ENCODE measurements at regions not wholly inside any gene's neighbourhood (a gene's known extent, or its start where the extent isn't known, plus 50 kb on each side); places are given as distances from the start of the nearest gene placed in this dataset.

GRCh38 chr1:14392859-14393365, 205.6 kb upstream of the KAZN start:
- TF ChIP-seq POLR2AphosphoS5 (IDR thresholded peaks at IDR 0.05) = no peak
- no peaks in the 10 kb centered on the region for H3K36me3 ChIP-seq
- intact Hi-C loops (cut with DNase I; ENCODE audit: low total_unique reads) = no loop called here
- in situ Hi-C loops (cut with MboI; ENCODE audit: low pct_ligation_motif_present in 1 of 4, low pct_unique_long_range_greater_than_20kb in 1 of 4, low sequenced_read_pairs in 3 of 4) = no loop called here
- 67 to 68% methylated on average over 2 to 5 of the region's 5 CpGs for WGBS, 2 donors (ENCODE audit: low coverage in 1 of 2)
- H3K4me3 ChIP-seq = no peak overlapping the region
- H3K27ac ChIP-seq = no peak overlapping the region
- peaks cover 0 to 4% of the 10 kb centered on the region in 2 donors for H3K9me3 ChIP-seq
- DNase-seq = no peak
- H3K4me1 ChIP-seq = no peaks in the 10 kb centered on the region
- no peaks in the 10 kb centered on the region for H3K27me3 ChIP-seq

- no peak overlapping the region for H3K4me3 ChIP-seq
- H3K4me1 ChIP-seq = no peaks in the 10 kb centered on the region
- H3K9me3 ChIP-seq = no peaks in the 10 kb centered on the region
- no peak overlapping the region for H3K27ac ChIP-seq
- no peaks in the 10 kb centered on the region for H3K36me3 ChIP-seq
- intact Hi-C loops (cut with DNase I; ENCODE audit: low total_unique reads) = no loop called here
- no peaks in the 10 kb centered on the region for H3K27me3 ChIP-seq
- no peak for DNase-seq
- WGBS, 2 donors (ENCODE audit: low coverage in 1 of 2) = 88% methylated on average over 5 of the region's 5 CpGs; no CpG with 5 or more reads in 1 of the 2 donors
- TF ChIP-seq POLR2AphosphoS5 (IDR thresholded peaks at IDR 0.05) = no peak
- no peak for TF ChIP-seq EP300 (IDR thresholded peaks at IDR 0.05; ENCODE audit: low read depth)
- TF ChIP-seq POLR2A (IDR thresholded peaks at IDR 0.05) = no peak
- no peak for TF ChIP-seq CTCF (IDR thresholded peaks at IDR 0.05)
- in situ Hi-C loops (cut with MboI; ENCODE audit: low pct_ligation_motif_present in 1 of 4, low pct_unique_long_range_greater_than_20kb in 1 of 4, low sequenced_read_pairs in 3 of 4) = no loop called here
These were observed 202.4 kb upstream of the KAZN start for GRCh38 chr1:14396100-14396499.

- TF ChIP-seq CTCF (IDR thresholded peaks at IDR 0.05) = no peak
- TF ChIP-seq POLR2A (IDR thresholded peaks at IDR 0.05) = no peak
- TF ChIP-seq POLR2AphosphoS5 (IDR thresholded peaks at IDR 0.05) = no peak
- no peak for TF ChIP-seq EP300 (IDR thresholded peaks at IDR 0.05; ENCODE audit: low read depth)
- intact Hi-C loops (cut with DNase I; ENCODE audit: low total_unique reads) = no loop called here
- Histone ChIP-seq H3K27ac (peak overlapping the region in 1 of 4 donors; percentile 20), H3K27me3 (no peaks in the 10 kb centered on the region), H3K4me3 (no peak overlapping the region), H3K9me3 (no peaks in the 10 kb centered on the region), H3K4me1 (peaks cover 0 to 6% (median 0%) of the 10 kb centered on the region in 4 donors), H3K36me3 (no peaks in the 10 kb centered on the region)
- in situ Hi-C loops (cut with MboI; ENCODE audit: low pct_ligation_motif_present in 1 of 4, low pct_unique_long_range_greater_than_20kb in 1 of 4, low sequenced_read_pairs in 3 of 4) = no loop called here
- 54 to 59% methylated on average over 9 to 13 of the region's 13 CpGs for WGBS, 2 donors (ENCODE audit: low coverage in 1 of 2)
- peak; percentile 58 for DNase-seq
These were observed 194.4 kb upstream of the KAZN start for GRCh38 chr1:14403961-14404645.

- TF ChIP-seq EP300 (IDR thresholded peaks at IDR 0.05; ENCODE audit: low read depth) (no peak), POLR2A (IDR thresholded peaks at IDR 0.05) (no peak)
- no peak for DNase-seq
- H3K4me3 ChIP-seq = no peak overlapping the region
- H3K27ac ChIP-seq = no peak overlapping the region
- no peaks in the 10 kb centered on the region for H3K9me3 ChIP-seq
- peaks cover 0 to 6% (median 0%) of the 10 kb centered on the region in 4 donors for H3K4me1 ChIP-seq
- H3K36me3 ChIP-seq = no peaks in the 10 kb centered on the region
- WGBS, 2 donors (ENCODE audit: low coverage in 1 of 2) = 39 to 44% methylated on average over 1 of the region's 1 CpG
- in situ Hi-C loops (cut with MboI; ENCODE audit: low pct_ligation_motif_present in 1 of 4, low pct_unique_long_range_greater_than_20kb in 1 of 4, low sequenced_read_pairs in 3 of 4) (no loop called here), intact Hi-C loops (cut with DNase I; ENCODE audit: low total_unique reads) (no loop called here)
- no peaks in the 10 kb centered on the region for H3K27me3 ChIP-seq
These were observed 193.6 kb upstream of the KAZN start for GRCh38 chr1:14404862-14405301.

- Histone ChIP-seq H3K27ac (no peak overlapping the region), H3K9me3 (no peaks in the 10 kb centered on the region), H3K4me1 (no peaks in the 10 kb centered on the region), H3K36me3 (no peaks in the 10 kb centered on the region), H3K27me3 (no peaks in the 10 kb centered on the region), H3K4me3 (no peak overlapping the region)
- intact Hi-C loops (cut with DNase I; ENCODE audit: low total_unique reads) = no loop called here
- in situ Hi-C loops (cut with MboI; ENCODE audit: low pct_ligation_motif_present in 1 of 4, low pct_unique_long_range_greater_than_20kb in 1 of 4, low sequenced_read_pairs in 3 of 4) = no loop called here
- no peak for TF ChIP-seq POLR2A (IDR thresholded peaks at IDR 0.05)
- TF ChIP-seq CTCF (IDR thresholded peaks at IDR 0.05) = no peak
- TF ChIP-seq EP300 (IDR thresholded peaks at IDR 0.05; ENCODE audit: low read depth) = no peak
- no peak for DNase-seq
These were observed 186.2 kb upstream of the KAZN start for GRCh38 chr1:14412235-14412634.
